IPS-15b (cell line): ENCODE measurements at regions not wholly inside any gene's neighbourhood (a gene's known extent, or its start where the extent isn't known, plus 50 kb on each side); places are given as distances from the start of the nearest gene placed in this dataset.

Experiments used
- H3K27me3 ChIP-seq: one replicate; pipeline ENCODE4 v1.6.1; 2013; ENCODE audit warnings: low read length; ENCODE audit not compliant: control insufficient read depth, insufficient read depth
- H3K36me3 ChIP-seq: one replicate; pipeline ENCODE4 v1.6.1; 2013; ENCODE audit warnings: low read length; ENCODE audit not compliant: control insufficient read depth, insufficient read depth
- H3K4me1 ChIP-seq: one replicate; pipeline ENCODE4 v1.6.1; 2013; ENCODE audit warnings: mild to moderate bottlenecking, low read length; ENCODE audit not compliant: control insufficient read depth, insufficient read depth
- H3K4me3 ChIP-seq: one replicate; pipeline ENCODE4 v1.5.1; 2013; ENCODE audit warnings: low read depth, low read length
- H3K9ac ChIP-seq: one replicate; pipeline ENCODE4 v1.6.1; 2013; ENCODE audit warnings: low read depth, mild to moderate bottlenecking, low read length
- H3K9me3 ChIP-seq: one replicate; pipeline ENCODE4 v1.6.1; 2013; ENCODE audit warnings: mild to moderate bottlenecking, low read length; ENCODE audit not compliant: control insufficient read depth, insufficient read depth

DNA sequence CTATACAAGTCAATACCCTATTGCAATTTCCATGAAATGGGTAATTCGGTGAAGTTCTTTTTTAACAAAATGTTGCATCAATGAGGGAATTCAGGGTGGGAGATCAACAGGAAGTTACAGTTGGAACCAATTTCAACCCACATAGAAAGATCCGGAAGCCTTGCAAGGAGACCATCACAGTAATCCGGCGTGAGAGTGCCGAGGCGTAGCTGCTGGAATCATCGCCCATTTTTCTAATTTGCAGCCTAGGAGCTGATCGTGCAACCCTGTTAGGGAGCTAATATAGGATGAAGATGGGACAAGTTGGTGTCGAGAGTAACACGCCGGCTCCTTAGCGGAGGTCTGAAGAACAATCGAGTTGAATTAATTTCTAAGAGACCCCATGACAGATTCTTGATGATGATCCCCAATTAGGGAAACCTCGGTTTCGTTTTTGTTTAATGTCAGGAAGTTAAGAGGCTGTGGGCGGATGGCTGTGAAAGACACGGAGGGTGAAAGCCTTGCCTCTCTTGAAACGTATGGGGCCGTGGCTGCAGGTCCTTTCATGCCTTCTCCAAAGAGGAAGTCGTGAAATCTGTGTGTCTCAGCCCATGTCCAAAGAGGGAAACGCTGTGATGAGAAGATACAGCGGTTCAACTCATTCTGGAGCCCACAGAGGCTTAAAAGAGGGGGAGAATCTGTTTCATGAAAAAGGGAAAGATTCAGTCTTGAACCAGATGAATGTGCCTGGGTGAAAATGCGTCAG is 51.2 kb upstream of the CARD11 start:
- Histone ChIP-seq H3K9me3 (no peaks in the 10 kb centered on the region), H3K4me3 (no peak overlapping the region), H3K4me1 (no peaks in the 10 kb centered on the region), H3K9ac (no peak overlapping the region), H3K27me3 (no peaks in the 10 kb centered on the region), H3K36me3 (no peaks in the 10 kb centered on the region)

- H3K4me1 ChIP-seq: no peaks in the 10 kb centered on the region
Measured at GRCh38 chr7:3097734-3098133, 54.1 kb upstream of the CARD11 start.

GRCh38 chr7:3102159-3102558 is 58.5 kb upstream of the CARD11 start:
- Histone ChIP-seq H3K27me3 (no peaks in the 10 kb centered on the region), H3K9ac (no peak overlapping the region), H3K36me3 (no peaks in the 10 kb centered on the region), H3K4me3 (no peak overlapping the region), H3K9me3 (no peaks in the 10 kb centered on the region), H3K4me1 (no peaks in the 10 kb centered on the region)

More at GRCh38 chr7:3097734-3098133, 54.1 kb upstream of the CARD11 start:
- Histone ChIP-seq H3K9ac (no peak overlapping the region), H3K36me3 (no peaks in the 10 kb centered on the region), H3K4me3 (no peak overlapping the region), H3K27me3 (no peaks in the 10 kb centered on the region), H3K9me3 (no peaks in the 10 kb centered on the region)

- Histone ChIP-seq H3K27me3 (no peaks in the 10 kb centered on the region), H3K9ac (no peak overlapping the region), H3K9me3 (no peaks in the 10 kb centered on the region), H3K4me3 (no peak overlapping the region), H3K4me1 (no peaks in the 10 kb centered on the region), H3K36me3 (no peaks in the 10 kb centered on the region)
Measured at GRCh38 chr7:3103614-3104398, 60.1 kb upstream of the CARD11 start.

- Histone ChIP-seq H3K36me3 (no peaks in the 10 kb centered on the region), H3K4me3 (no peak overlapping the region), H3K27me3 (no peaks in the 10 kb centered on the region), H3K9ac (no peak overlapping the region), H3K9me3 (no peaks in the 10 kb centered on the region), H3K4me1 (no peaks in the 10 kb centered on the region)
Measured at GRCh38 chr7:3105856-3106255, 62.2 kb upstream of the CARD11 start.

DNA sequence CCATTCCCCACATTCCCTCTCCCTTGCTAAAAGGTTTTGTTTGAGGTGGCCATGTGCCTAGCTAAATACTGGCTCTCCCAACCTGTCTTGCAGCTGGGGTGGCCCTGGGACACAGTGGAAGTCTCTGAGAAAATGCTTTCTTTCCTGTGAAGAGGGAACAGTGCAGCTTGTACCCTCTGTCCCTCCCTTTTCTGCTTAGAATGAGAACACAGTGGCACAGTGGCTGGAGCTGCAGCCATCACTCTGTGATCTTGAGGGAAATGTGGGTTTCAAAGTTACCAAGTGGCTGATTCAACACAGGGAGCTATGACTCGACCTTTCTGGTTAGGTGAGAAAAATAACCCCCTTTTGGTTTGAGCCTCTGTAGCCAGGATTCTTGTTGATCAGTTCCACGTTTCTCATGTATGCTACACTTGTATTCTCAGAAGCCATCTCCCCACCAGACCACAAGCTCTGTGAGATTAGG is 62.7 kb upstream of the CARD11 start:
- Histone ChIP-seq H3K9me3 (no peaks in the 10 kb centered on the region), H3K36me3 (no peaks in the 10 kb centered on the region), H3K4me1 (no peaks in the 10 kb centered on the region), H3K4me3 (no peak overlapping the region), H3K27me3 (no peaks in the 10 kb centered on the region), H3K9ac (no peak overlapping the region)

DNA sequence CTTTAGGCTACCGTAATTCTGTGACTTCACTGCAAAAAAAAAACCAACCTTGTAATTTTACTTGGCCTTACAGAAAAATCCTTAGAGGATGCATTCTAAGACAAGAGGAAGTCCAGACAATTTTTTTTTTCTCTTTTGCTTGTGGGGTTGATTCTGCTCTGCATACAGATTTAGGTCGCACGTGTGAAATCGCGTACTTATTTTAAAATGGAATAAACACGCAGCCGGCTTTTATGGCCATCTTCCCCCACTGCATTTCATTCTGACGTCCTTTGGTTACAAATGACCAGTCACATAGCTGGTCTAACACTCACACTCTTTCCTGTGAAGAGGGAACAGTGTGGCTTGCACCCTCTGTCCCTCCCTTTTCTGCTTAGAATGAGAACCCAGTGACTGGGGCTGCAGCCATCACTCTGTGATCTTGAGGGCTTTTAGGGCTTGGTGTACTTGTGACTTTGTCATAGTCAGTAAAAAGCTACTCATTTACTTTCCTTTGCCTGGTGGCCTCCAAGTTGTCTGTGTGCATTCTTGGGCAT is 63.6 kb upstream of the CARD11 start:
- H3K4me3 ChIP-seq: no peak overlapping the region

GRCh38 chr7:3107889-3108570 is 64.4 kb upstream of the CARD11 start:
- Histone ChIP-seq H3K9ac (no peak overlapping the region), H3K9me3 (no peaks in the 10 kb centered on the region), H3K4me1 (no peaks in the 10 kb centered on the region), H3K4me3 (no peak overlapping the region), H3K36me3 (no peaks in the 10 kb centered on the region), H3K27me3 (no peaks in the 10 kb centered on the region)

More for the DNA sequence above, 63.6 kb upstream of the CARD11 start:
- H3K9me3 ChIP-seq: no peaks in the 10 kb centered on the region
- no peaks in the 10 kb centered on the region for H3K36me3 ChIP-seq
- no peak overlapping the region for H3K9ac ChIP-seq
- H3K27me3 ChIP-seq: no peaks in the 10 kb centered on the region
- H3K4me1 ChIP-seq: no peaks in the 10 kb centered on the region

GRCh38 chr7:3109311-3109915 is 65.7 kb upstream of the CARD11 start:
- Histone ChIP-seq H3K9me3 (no peaks in the 10 kb centered on the region), H3K9ac (no peak overlapping the region), H3K36me3 (no peaks in the 10 kb centered on the region), H3K4me3 (no peak overlapping the region), H3K4me1 (no peaks in the 10 kb centered on the region), H3K27me3 (no peaks in the 10 kb centered on the region)

- Histone ChIP-seq H3K9ac (no peak overlapping the region), H3K36me3 (no peaks in the 10 kb centered on the region), H3K4me1 (no peaks in the 10 kb centered on the region), H3K4me3 (no peak overlapping the region), H3K27me3 (no peaks in the 10 kb centered on the region), H3K9me3 (no peaks in the 10 kb centered on the region)
Measured at GRCh38 chr7:3112479-3113134, 68.9 kb upstream of the CARD11 start.

- Histone ChIP-seq H3K36me3 (no peaks in the 10 kb centered on the region), H3K27me3 (no peaks in the 10 kb centered on the region), H3K9me3 (no peaks in the 10 kb centered on the region), H3K4me1 (peaks cover 3% of the 10 kb centered on the region), H3K4me3 (no peak overlapping the region), H3K9ac (no peak overlapping the region)
Measured at GRCh38 chr7:3114917-3115316, 71.2 kb upstream of the CARD11 start.
